ENCODE measurements at regions not wholly inside any gene's neighbourhood (a gene's known extent, or its start where the extent isn't known, plus 50 kb on each side); places are given as distances from the start of the nearest gene placed in this dataset.

DNA sequence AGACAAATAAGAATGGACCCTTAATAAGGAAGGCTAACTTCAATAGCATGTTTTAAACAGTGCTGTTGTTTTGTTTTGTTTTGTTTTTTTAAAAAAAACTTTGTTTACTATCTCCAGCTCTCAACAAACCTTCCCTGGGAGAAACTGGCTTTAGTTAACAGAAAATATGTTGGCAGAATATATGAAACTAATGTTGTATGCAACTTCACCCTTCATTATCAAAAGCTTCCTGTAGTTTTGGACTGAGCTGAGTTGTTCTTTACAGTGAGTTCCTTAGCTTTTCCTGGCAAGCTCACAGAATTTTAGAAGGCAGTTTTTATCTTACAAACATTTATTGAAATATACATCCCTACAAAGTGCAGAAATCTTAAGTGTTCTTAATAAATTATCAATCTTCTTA is 2480.7 kb upstream of the PCDH20 start:
- Histone ChIP-seq H3K9me3 (no peaks in the 10 kb centered on the region), H3K27me3 (ENCODE audit: insufficient read depth in 3 of 3, low read length in 2 of 3) (no peaks in the 10 kb centered on the region), H3K27ac (no peak overlapping the region), H3K4me1 (no peaks in the 10 kb centered on the region), H3K4me3 (no peak overlapping the region), H3K36me3 (ENCODE audit: insufficient read depth in 1 of 2, low read depth in 1 of 2) (no peaks in the 10 kb centered on the region)
- ATAC-seq: no peak
- intact Hi-C loops (cut with DNase I): no loop called here
- TF ChIP-seq CTCF (IDR thresholded peaks at IDR 0.05): no peak
- DNase-seq: no peak

DNA sequence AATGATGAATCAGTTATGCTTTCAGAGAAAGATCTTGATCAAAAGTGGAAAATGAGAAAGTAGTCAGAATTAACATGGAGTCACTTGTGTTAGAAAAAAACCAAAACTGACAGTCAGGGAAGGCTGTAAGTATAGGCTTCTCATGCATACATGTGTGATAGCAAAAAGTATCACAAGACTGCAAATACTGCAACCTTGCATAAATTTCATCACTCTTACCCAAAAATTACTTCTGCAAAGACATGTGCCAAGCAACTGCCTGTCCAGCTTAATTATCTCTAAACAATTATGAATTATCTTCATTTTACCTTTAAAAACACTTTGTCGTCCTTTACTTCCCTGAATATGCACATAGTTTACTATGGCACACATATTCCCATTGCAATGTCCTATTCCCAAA is 2466.4 kb upstream of the PCDH20 start:
- Histone ChIP-seq H3K4me1 (no peaks in the 10 kb centered on the region), H3K36me3 (ENCODE audit: insufficient read depth in 1 of 2, low read depth in 1 of 2) (no peaks in the 10 kb centered on the region), H3K27me3 (ENCODE audit: insufficient read depth in 3 of 3, low read length in 2 of 3) (no peaks in the 10 kb centered on the region), H3K9me3 (no peaks in the 10 kb centered on the region), H3K27ac (no peak overlapping the region), H3K4me3 (no peak overlapping the region)
- intact Hi-C loops (cut with DNase I): no loop called here
- TF ChIP-seq CTCF (IDR thresholded peaks at IDR 0.05): no peak
- WGBS, 3 donors: 81 to 85% (median 84%) methylated on average over 1 of the region's 1 CpG
- no peak for ATAC-seq
- no peak for DNase-seq

DNA sequence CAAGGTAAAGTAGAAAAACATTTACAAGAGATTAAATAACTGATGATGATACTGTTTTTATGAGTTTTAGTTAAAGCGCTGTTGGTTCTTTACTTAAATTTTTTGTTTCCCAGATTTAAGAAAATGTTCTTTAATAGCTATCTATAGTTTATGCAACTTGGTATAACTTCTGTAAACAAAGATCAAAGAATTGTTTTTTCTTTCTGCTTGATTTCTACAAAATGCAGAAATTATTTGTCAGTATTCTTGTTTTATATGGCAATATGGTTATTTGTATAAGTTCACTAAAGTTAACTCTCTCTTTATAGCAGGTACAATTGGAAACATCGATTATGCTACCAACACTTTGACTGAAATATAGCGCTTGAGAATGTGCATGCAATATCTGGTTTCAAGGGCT is 2465.1 kb upstream of the PCDH20 start:
- Histone ChIP-seq H3K9me3 (no peaks in the 10 kb centered on the region), H3K4me3 (no peak overlapping the region), H3K4me1 (no peaks in the 10 kb centered on the region), H3K36me3 (ENCODE audit: insufficient read depth in 1 of 2, low read depth in 1 of 2) (no peaks in the 10 kb centered on the region), H3K27me3 (ENCODE audit: insufficient read depth in 3 of 3, low read length in 2 of 3) (no peaks in the 10 kb centered on the region), H3K27ac (no peak overlapping the region)
- 64 to 65% (median 65%) methylated on average over 3 of the region's 3 CpGs for WGBS, 3 donors
- ATAC-seq: no peak
- intact Hi-C loops (cut with DNase I): no loop called here
- no peak for TF ChIP-seq CTCF (IDR thresholded peaks at IDR 0.05)
- DNase-seq: no peak

DNA sequence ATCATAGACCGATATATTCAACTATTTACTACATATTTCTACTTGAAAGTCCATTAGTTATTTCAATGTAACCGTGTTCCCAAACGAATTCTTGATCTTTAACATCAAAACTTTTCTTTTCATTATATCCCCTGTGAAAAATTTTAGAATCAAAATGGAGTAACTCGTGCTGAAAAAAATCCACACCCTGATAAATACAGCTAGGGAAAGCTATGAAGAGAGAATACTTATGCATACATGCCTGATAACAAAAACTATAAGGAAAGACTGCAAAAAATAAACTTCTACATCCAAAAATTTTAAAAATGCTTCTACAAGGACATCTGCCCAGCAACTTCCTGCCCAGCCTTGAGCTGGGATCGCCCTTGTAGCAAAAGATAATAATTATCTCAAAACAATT is 2458.3 kb upstream of the PCDH20 start:
- Histone ChIP-seq H3K4me1 (no peaks in the 10 kb centered on the region), H3K36me3 (ENCODE audit: insufficient read depth in 1 of 2, low read depth in 1 of 2) (no peaks in the 10 kb centered on the region), H3K4me3 (no peak overlapping the region), H3K9me3 (no peaks in the 10 kb centered on the region), H3K27me3 (ENCODE audit: insufficient read depth in 3 of 3, low read length in 2 of 3) (no peaks in the 10 kb centered on the region), H3K27ac (no peak overlapping the region)
- no peak for ATAC-seq
- DNase-seq: no peak
- intact Hi-C loops (cut with DNase I): no loop called here
- 83 to 88% (median 86%) methylated on average over 5 of the region's 5 CpGs for WGBS, 3 donors
- TF ChIP-seq CTCF (IDR thresholded peaks at IDR 0.05): no peak

GRCh38 chr13:63864171-63864902 is 2448.7 kb upstream of the PCDH20 start:
- ATAC-seq: no peak
- H3K27ac ChIP-seq: no peak overlapping the region
- H3K36me3 ChIP-seq (ENCODE audit: insufficient read depth in 1 of 2, low read depth in 1 of 2): no peaks in the 10 kb centered on the region
- WGBS, 3 donors: 81 to 91% (median 81%) methylated on average over 3 of the region's 3 CpGs
- no peak for DNase-seq
- intact Hi-C loops (cut with DNase I): no loop called here
- H3K9me3 ChIP-seq: no peaks in the 10 kb centered on the region
- TF ChIP-seq CTCF (IDR thresholded peaks at IDR 0.05): no peak
- H3K4me1 ChIP-seq: no peaks in the 10 kb centered on the region
- H3K27me3 ChIP-seq (ENCODE audit: insufficient read depth in 3 of 3, low read length in 2 of 3): no peaks in the 10 kb centered on the region
- H3K4me3 ChIP-seq: no peak overlapping the region

All from psoas muscle (tissue), 7 donors.